Right cardiac atrium (tissue), 5 donors: ENCODE measurements at regions not wholly inside any gene's neighbourhood (a gene's known extent, or its start where the extent isn't known, plus 50 kb on each side); places are given as distances from the start of the nearest gene placed in this dataset.
"Not testable (repeated sequence)": the region's sequence is repeated elsewhere in the genome, so short reads cannot be mapped to it uniquely, and the experiment has no call there.

Experiments used
- ATAC-seq, 2 donors: fragments of 200-7000 bp; cut with Tn5 transposase; one replicate each; pipeline versions ENCODE4 v1.8.0 to v1.9.1; 2020; ENCODE audit warnings: moderate library complexity in 2 of 2, mild to moderate bottlenecking in 1 of 2
- DNase-seq, 3 donors: peaks; one replicate each; pipeline ENCODE4 v3.0.0-alpha.2; 2020
- H3K27ac ChIP-seq: one replicate; pipeline ENCODE4 v1.5.1; 2013; ENCODE audit warnings: mild to moderate bottlenecking, low read length, control low read depth, moderate library complexity
- H3K27me3 ChIP-seq: one replicate; pipeline ENCODE4 v1.6.1; 2013; ENCODE audit not compliant: control insufficient read depth, insufficient read depth
- H3K4me1 ChIP-seq: one replicate; pipeline ENCODE4 v1.6.1; 2013; ENCODE audit warnings: low read length; ENCODE audit not compliant: control insufficient read depth, insufficient read depth
- H3K4me3 ChIP-seq: one replicate; pipeline ENCODE4 v1.5.1; 2013; ENCODE audit warnings: low read length, control low read depth
- H3K9me3 ChIP-seq: one replicate; pipeline ENCODE4 v1.6.1; 2013; ENCODE audit warnings: low read length; ENCODE audit not compliant: control insufficient read depth
- WGBS: extraction: QIAGEN DNeasy Blood & Tissue Kit; methylation state at CpG from one replicate; pipeline ENCODE4 v1.1.7; 2013; 5-methylcytosine and 5-hydroxymethylcytosine counted together
- intact Hi-C, 4 donors: fragments of 100-400 bp; cut with DNase I; formaldehyde crosslinking; loops; one replicate each; pipeline versions ENCODE4 v1.11.0 to v1.14.0; 2022 to 2023
- donor health status: healthy with polysubstance abuse.
- donor health status: DM: no; HTN: yes; CAD: no.
- donor health status: DM: no; HTN: no; CAD: no.
- donor health status: DM: no; HTN: yes; CAD: no; lungs with severe emphysema.
- donor health status: DM: yes; HTN: yes; CAD: no.

DNA sequence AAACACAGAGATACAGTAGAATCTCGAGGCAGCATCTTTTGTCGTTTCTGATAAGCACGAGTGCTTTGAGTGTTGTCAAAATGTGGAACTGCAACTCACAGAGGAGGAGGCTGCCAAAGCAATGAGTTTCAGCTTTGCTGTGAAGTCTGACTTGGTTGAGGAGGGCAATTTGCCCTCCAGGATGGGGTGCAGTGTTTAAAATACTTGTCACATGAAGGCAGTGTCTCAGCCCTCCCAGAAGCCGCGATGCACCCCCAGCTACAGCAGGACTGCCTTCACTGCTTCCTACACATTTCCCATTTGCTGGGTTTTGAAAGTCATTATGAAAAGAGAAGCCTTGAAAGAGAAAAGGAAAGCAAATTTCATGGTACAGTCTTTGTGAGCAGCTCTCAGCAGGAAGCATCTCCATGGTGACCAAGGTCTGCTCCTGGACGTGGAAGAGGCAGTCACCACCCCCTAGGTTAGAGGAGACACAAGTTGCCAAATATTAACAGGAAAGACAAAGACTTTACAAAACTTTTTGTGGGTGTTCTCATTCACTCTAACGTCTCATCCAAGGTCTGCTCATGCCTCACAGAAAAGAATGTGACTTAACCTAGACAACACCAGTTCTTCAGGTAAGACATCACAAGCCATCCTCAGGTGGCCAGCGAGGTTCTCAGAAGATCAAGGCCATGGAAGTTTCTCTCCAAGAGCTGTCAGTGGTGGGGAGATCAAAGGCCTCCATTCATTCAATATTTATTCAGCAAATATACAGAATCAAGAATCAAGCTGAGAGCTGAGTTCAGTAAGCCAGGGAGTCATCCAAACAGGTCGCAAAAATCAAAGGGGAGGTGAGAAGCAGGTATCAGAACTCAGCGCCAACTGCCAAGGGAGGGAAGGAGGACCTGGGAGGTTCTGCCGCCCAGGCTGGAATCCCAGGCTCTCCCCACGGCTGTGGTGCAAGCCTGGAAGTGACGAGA is 476.0 kb downstream of the EIPR1 start:
- 54% methylated on average over 13 of the region's 13 CpGs for WGBS
- no peak overlapping the region for H3K27ac ChIP-seq
- H3K27me3 ChIP-seq = no peaks in the 10 kb centered on the region
- intact Hi-C loops = no loop called here
- H3K4me3 ChIP-seq = no peak overlapping the region
- no peaks in the 10 kb centered on the region for H3K4me1 ChIP-seq
- ATAC-seq = no peak
- H3K9me3 ChIP-seq = no peaks in the 10 kb centered on the region
- DNase-seq = no peak

DNA sequence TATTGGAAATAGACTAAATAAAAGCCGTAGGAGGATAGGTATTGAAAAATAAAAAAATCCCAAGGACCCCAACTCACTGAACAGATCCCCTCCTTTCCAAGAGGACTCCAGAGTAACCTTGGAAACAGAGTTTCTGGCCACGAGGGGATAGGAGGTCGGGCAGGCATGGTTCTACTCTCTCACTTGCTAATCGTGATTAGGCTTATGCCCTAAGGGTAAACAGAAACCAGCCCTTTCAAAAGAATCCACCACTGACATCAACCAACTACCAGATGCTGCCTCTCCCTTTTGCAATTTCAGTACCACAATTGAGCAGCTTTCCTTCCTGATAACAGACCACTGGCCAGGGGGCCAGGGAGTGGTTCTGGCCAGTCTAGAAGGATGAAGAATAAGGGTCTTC is 477.8 kb downstream of the EIPR1 start:
- intact Hi-C loops = no loop called here
- no peaks in the 10 kb centered on the region for H3K27me3 ChIP-seq
- no peaks in the 10 kb centered on the region for H3K4me1 ChIP-seq
- no peaks in the 10 kb centered on the region for H3K9me3 ChIP-seq
- DNase-seq (no peak), ATAC-seq (no peak)
- H3K4me3 ChIP-seq = no peak overlapping the region
- WGBS = 52% methylated on average over 4 of the region's 4 CpGs
- H3K27ac ChIP-seq = no peak overlapping the region

DNA sequence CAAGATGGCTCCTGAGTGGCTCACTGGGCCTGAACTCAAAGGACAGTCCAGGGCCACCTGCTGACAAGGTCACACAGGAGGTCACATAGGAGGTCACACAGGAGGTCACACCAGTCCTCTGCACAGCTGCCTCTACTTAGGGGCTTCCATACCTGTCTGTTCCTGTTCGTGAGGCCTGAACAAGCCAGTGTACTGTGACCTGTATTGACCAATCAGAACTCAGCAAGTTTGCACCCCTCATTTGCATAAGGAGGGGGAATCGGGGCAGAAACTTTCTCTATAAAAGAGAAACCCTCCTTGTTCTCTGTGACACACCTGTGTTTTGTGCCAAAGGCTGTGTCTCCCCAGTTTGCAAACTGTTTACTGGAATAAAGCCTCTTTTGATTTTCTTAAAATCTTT is 478.9 kb downstream of the EIPR1 start:
- ATAC-seq = no peak
- DNase-seq = no peak
- WGBS = 84% methylated on average over 2 of the region's 2 CpGs
- no peaks in the 10 kb centered on the region for H3K27me3 ChIP-seq
- no peaks in the 10 kb centered on the region for H3K4me1 ChIP-seq
- no peak overlapping the region for H3K4me3 ChIP-seq
- H3K9me3 ChIP-seq = no peaks in the 10 kb centered on the region
- intact Hi-C loops = no loop called here
- no peak overlapping the region for H3K27ac ChIP-seq

DNA sequence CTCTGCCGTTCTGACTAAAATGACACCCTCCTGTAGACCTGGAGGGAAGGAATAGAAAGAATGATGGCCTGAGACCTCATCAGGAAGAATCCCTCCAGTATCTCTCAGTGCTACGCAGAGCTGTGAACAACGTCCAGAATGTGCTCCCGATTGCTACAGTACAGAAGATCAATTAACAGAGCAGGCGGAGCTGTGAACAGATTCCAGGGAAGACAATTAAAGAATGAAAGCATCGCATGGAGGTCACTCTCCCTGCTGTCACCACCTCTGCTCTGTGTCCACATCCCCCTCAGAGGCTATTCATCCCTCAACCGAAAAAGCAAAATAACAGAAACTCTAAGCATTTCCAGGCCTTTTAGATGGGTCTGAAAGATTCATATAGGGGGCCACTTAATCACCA is 481.0 kb downstream of the EIPR1 start:
- intact Hi-C loops = no loop called here
- 54% methylated on average over 7 of the region's 7 CpGs for WGBS
- ATAC-seq = no peak

DNA sequence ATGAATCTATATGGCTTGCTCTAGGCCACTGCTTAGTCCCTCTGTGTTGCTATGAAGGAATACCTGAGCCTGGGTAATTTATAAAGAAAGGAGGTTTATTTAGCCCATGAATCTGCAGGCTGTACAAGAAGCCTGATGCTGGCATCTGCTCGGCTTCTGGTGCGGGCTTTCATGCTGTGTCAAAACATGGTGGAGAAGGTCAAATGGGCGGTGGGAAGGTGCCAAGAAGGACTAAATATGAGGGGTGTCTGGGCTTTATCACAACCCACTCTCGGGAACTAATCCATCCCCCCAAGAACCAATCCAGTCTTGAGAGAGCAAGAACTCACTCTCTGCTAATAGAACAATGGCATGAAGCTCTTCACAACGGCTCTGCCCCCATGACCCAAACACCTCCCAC is 481.6 kb downstream of the EIPR1 start:
- DNase-seq = no peak
- no peaks in the 10 kb centered on the region for H3K27me3 ChIP-seq
- intact Hi-C loops = no loop called here
- H3K4me3 ChIP-seq = no peak overlapping the region
- ATAC-seq = no peak
- 74% methylated on average over 5 of the region's 5 CpGs for WGBS
- H3K27ac ChIP-seq = no peak overlapping the region
- H3K4me1 ChIP-seq = no peaks in the 10 kb centered on the region
- no peaks in the 10 kb centered on the region for H3K9me3 ChIP-seq

More for the DNA sequence above, 481.0 kb downstream of the EIPR1 start:
- H3K27ac ChIP-seq = no peak overlapping the region
- DNase-seq = no peak
- no peak overlapping the region for H3K4me3 ChIP-seq
- no peaks in the 10 kb centered on the region for H3K4me1 ChIP-seq
- no peaks in the 10 kb centered on the region for H3K27me3 ChIP-seq
- H3K9me3 ChIP-seq = no peaks in the 10 kb centered on the region

DNA sequence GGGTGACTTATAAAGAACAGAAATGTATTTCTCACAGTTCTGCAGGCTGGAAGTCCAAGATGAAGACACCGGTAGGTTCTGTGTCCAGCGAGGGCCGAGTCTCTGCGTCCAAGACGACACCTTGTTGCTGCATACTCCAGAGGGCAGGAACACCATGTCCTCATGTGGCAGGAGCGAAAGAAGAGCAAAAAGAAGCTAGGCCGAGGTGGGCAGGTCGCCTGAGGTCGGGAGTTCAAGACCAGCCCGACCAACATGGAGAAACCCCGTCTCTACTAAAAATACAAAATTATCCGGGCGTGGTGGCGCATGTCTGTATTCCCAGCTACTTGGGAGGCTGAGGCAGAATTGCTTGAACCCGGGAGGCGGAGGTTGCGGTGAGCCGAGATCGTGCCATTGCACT is 483.6 kb downstream of the EIPR1 start:
- intact Hi-C loops, H3K27ac ChIP-seq, ATAC-seq, H3K4me3 ChIP-seq, H3K27me3 ChIP-seq, H3K9me3 ChIP-seq, DNase-seq, H3K4me1 ChIP-seq: not testable (repeated sequence)
- 85% methylated on average over 19 of the region's 19 CpGs for WGBS

DNA sequence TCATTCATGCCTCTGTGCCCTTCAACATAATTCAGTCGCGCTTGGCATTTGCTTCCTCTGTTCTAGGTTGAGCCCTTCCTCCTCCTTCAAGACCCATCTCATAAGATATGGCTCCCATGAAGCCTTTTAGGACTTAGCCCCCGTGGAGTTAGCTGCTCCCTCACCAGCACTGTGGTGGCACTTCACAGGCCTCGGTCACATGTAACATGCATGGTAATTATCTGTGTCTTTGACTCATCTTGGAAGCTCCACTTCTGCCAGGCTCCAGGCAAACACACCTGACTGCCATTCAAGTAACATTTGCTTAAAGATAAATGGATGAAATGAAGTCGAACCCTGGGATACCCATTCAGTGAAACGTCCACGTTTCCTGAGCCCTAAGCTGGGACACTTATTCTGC is 484.7 kb downstream of the EIPR1 start:
- H3K9me3 ChIP-seq = no peaks in the 10 kb centered on the region
- WGBS = 92% methylated on average over 7 of the region's 7 CpGs
- no peak overlapping the region for H3K4me3 ChIP-seq
- intact Hi-C loops = no loop called here
- no peaks in the 10 kb centered on the region for H3K27me3 ChIP-seq
- H3K4me1 ChIP-seq = no peaks in the 10 kb centered on the region
- no peak for DNase-seq
- no peak for ATAC-seq
- H3K27ac ChIP-seq = no peak overlapping the region

DNA sequence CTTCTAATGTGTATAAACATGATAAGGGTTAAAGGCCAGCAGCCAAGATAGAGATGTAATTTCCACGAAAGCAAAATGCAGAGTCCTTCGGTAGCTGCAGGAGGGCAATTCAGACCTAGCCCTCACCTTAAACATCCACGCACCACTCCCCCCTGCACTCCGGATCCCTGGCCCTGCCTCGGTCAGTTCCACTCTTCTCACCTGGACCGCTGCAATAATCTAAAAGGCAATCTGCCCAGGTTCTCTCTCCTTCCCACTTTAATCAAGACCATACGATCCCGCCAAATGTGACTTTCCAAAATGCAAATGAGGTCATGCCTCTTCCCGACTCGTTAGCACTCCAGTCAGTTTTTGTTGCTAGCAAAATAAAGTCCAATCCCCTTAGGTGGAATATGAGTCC is 485.2 kb downstream of the EIPR1 start:
- no peak for DNase-seq
- H3K4me1 ChIP-seq = no peaks in the 10 kb centered on the region
- no peak for ATAC-seq
- no peak overlapping the region for H3K27ac ChIP-seq
- H3K4me3 ChIP-seq = no peak overlapping the region
- no peaks in the 10 kb centered on the region for H3K27me3 ChIP-seq
- no peaks in the 10 kb centered on the region for H3K9me3 ChIP-seq
- 80% methylated on average over 10 of the region's 10 CpGs for WGBS
- intact Hi-C loops = no loop called here

DNA sequence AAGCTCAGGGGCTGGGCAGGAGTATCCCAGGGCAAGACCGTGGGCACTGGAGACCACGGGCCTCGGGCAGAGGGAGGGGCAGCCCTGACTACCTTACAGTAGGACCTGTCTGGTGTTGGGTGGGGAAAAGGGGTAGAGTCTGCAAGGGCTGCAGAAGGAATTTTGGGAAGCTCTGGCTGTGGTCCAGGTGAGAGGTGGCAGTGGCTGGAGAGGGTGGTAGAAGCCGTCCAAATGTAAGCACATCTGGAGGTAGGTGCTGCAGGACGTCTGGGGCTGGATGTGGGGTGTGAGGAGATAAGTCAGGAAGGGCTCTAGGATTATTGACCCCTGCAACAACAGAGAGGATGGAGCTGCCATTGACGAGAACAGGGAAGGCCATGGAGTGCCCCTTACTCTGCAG is 486.7 kb downstream of the EIPR1 start:
- Histone ChIP-seq H3K4me1 (no peaks in the 10 kb centered on the region), H3K27me3 (peaks cover 4% of the 10 kb centered on the region), H3K9me3 (no peaks in the 10 kb centered on the region), H3K4me3 (no peak overlapping the region), H3K27ac (no peak overlapping the region)
- DNase-seq (no peak), ATAC-seq (no peak)
- 78% methylated on average over 6 of the region's 6 CpGs for WGBS
- intact Hi-C loops = no loop called here

DNA sequence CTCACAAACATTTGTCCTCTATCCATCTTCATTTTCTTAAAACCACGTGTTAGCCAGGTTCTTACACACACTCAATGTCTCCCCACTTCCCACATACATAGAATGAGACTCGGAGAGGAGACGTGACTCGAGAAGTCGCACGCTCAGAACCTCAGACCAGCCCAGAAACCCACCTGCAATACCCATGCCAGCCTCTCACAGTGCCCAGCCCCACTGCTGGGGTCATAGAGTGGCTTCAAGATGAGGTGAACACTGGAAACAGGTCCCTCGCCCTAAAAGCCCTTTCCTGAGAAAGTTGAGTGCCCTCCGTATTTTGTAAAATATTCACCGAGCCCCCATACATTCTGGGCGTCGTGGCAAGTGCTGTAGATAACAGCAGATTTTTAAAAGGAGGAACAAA is 487.4 kb downstream of the EIPR1 start:
- no peak for ATAC-seq
- WGBS = 86% methylated on average over 11 of the region's 11 CpGs
- intact Hi-C loops = no loop called here
- Histone ChIP-seq H3K4me1 (no peaks in the 10 kb centered on the region), H3K27ac (no peak overlapping the region), H3K4me3 (no peak overlapping the region), H3K27me3 (peaks cover 4% of the 10 kb centered on the region), H3K9me3 (no peaks in the 10 kb centered on the region)
- no peak for DNase-seq

DNA sequence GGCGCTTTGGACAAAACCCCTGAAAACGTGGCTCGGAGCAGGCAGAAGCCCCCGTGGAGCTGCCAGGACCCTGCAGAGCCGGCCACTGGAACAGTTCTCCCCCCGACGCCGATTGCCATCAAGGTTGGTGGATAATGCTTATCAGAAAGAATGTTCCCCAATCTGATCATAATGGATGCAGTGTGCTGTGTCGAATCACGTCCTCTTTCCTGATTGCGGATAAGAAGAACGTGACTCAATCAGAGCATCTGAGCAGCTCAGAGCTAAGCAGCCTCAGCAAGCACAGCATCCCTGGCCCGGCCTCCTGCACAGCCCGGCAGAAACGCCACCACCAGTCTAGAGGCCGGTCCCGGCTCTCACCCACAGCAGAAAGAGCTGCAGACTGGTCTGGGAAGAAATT is 488.0 kb downstream of the EIPR1 start:
- 79% methylated on average over 17 of the region's 17 CpGs for WGBS
- Histone ChIP-seq H3K27me3 (peaks cover 4% of the 10 kb centered on the region), H3K4me3 (no peak overlapping the region), H3K4me1 (no peaks in the 10 kb centered on the region), H3K9me3 (no peaks in the 10 kb centered on the region), H3K27ac (no peak overlapping the region)
- intact Hi-C loops = no loop called here
- DNase-seq (no peak), ATAC-seq (no peak)

DNA sequence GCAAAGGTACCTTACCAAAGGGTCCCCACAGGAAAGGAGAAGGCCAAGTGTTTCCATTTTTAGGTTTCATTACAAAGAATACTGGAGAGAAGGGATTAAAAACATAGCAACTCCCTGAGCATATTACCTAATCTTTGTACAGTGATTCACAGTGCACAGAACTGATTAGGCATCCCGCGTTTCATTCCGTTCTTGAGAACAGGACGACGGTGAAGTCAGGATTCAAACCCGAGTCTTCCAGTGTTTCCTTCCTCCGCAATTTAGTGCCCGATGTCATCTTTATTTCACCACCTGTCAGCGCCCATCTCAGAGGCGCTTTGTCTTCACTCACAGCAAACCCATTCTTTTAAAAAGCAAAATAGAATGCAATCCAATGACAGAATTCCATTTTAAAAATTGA is 488.5 kb downstream of the EIPR1 start:
- DNase-seq (no peak), ATAC-seq (no peak)
- no peak overlapping the region for H3K27ac ChIP-seq
- H3K4me3 ChIP-seq = no peak overlapping the region
- no peaks in the 10 kb centered on the region for H3K9me3 ChIP-seq
- H3K4me1 ChIP-seq = no peaks in the 10 kb centered on the region
- intact Hi-C loops = no loop called here
- 55% methylated on average over 10 of the region's 10 CpGs for WGBS
- peaks cover 4% of the 10 kb centered on the region for H3K27me3 ChIP-seq
